HL-60 (cell line): ENCODE measurements at regions not wholly inside any gene's neighbourhood (a gene's known extent, or its start where the extent isn't known, plus 50 kb on each side); places are given as distances from the start of the nearest gene placed in this dataset.

Source experiments
- GABPA ChIP-seq: IDR thresholded peaks from 2 replicates; pipeline ENCODE4 v1.6.1; 2012; ENCODE audit warnings: low read depth
- POLR2AphosphoS5 ChIP-seq: IDR thresholded peaks from 2 replicates; pipeline ENCODE4 v1.6.1; 2012; ENCODE audit warnings: low read depth
- SPI1 ChIP-seq: IDR thresholded peaks from 2 replicates; pipeline ENCODE4 v1.6.1; 2012; ENCODE audit warnings: low read depth, mild to moderate bottlenecking, borderline replicate concordance
- TF ChIP-seq, protein P1 (sequence below): IDR thresholded peaks from one replicate; pipeline ENCODE4 v1.5.1; 2011; ENCODE audit warnings: low read length, control low read depth, inconsistent platforms; ENCODE audit not compliant: insufficient read depth
- TF ChIP-seq, protein P2 (sequence below): IDR thresholded peaks from 2 replicates; pipeline ENCODE4 v1.6.1; 2012; ENCODE audit warnings: low read depth; ENCODE audit not compliant: insufficient replicate concordance

DNA sequence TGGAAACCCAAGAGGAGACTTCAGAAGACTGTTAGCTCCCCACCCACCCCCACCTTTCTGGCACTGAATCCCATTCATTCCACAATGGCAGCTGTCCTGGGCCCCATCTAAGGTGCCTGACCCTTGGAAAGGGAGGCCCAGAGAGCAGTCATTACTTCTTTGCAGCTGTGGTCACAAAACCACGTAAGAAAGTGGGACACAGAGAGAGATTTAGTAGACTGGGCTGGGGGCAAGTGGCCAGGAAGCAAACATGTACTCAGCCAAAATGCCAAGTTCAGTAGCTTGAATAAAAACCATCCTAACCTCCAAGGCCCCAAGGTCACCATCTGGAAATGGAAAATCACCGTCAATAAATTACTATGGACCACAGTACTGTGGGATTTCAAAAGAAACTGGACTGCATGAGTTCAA, 381.4 kb downstream of the TNS1 start:
- TF ChIP-seq, protein P1, sequence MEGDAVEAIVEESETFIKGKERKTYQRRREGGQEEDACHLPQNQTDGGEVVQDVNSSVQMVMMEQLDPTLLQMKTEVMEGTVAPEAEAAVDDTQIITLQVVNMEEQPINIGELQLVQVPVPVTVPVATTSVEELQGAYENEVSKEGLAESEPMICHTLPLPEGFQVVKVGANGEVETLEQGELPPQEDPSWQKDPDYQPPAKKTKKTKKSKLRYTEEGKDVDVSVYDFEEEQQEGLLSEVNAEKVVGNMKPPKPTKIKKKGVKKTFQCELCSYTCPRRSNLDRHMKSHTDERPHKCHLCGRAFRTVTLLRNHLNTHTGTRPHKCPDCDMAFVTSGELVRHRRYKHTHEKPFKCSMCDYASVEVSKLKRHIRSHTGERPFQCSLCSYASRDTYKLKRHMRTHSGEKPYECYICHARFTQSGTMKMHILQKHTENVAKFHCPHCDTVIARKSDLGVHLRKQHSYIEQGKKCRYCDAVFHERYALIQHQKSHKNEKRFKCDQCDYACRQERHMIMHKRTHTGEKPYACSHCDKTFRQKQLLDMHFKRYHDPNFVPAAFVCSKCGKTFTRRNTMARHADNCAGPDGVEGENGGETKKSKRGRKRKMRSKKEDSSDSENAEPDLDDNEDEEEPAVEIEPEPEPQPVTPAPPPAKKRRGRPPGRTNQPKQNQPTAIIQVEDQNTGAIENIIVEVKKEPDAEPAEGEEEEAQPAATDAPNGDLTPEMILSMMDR: no peak
- TF ChIP-seq POLR2AphosphoS5: no peak
- TF ChIP-seq GABPA: no peak
- TF ChIP-seq, protein P2, sequence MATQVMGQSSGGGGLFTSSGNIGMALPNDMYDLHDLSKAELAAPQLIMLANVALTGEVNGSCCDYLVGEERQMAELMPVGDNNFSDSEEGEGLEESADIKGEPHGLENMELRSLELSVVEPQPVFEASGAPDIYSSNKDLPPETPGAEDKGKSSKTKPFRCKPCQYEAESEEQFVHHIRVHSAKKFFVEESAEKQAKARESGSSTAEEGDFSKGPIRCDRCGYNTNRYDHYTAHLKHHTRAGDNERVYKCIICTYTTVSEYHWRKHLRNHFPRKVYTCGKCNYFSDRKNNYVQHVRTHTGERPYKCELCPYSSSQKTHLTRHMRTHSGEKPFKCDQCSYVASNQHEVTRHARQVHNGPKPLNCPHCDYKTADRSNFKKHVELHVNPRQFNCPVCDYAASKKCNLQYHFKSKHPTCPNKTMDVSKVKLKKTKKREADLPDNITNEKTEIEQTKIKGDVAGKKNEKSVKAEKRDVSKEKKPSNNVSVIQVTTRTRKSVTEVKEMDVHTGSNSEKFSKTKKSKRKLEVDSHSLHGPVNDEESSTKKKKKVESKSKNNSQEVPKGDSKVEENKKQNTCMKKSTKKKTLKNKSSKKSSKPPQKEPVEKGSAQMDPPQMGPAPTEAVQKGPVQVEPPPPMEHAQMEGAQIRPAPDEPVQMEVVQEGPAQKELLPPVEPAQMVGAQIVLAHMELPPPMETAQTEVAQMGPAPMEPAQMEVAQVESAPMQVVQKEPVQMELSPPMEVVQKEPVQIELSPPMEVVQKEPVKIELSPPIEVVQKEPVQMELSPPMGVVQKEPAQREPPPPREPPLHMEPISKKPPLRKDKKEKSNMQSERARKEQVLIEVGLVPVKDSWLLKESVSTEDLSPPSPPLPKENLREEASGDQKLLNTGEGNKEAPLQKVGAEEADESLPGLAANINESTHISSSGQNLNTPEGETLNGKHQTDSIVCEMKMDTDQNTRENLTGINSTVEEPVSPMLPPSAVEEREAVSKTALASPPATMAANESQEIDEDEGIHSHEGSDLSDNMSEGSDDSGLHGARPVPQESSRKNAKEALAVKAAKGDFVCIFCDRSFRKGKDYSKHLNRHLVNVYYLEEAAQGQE: no peak
- TF ChIP-seq SPI1: no peak
